Loucy (cell line): ENCODE measurements at regions not wholly inside any gene's neighbourhood (a gene's known extent, or its start where the extent isn't known, plus 50 kb on each side); places are given as distances from the start of the nearest gene placed in this dataset.

Experiments
- H2AFZ ChIP-seq: fragments of 200-600 bp; sonication (generic); 2 replicates; pipeline ENCODE4 v1.6.0; 2016; ENCODE audit warnings: antibody characterized with exemption, mild to moderate bottlenecking, low read length, moderate library complexity
- H3F3A ChIP-seq: fragments of 200-600 bp; 2 replicates; pipeline ENCODE4 v1.6.0; 2016; ENCODE audit warnings: antibody characterized with exemption, low read depth, mild to moderate bottlenecking
- H3K27me3 ChIP-seq: fragments of 200-600 bp; sonication (generic); 2 replicates; pipeline ENCODE4 v1.6.1; 2014; ENCODE audit warnings: low read length, mild to moderate bottlenecking; ENCODE audit not compliant: insufficient read depth, poor library complexity, severe bottlenecking
- H3K36me3 ChIP-seq: fragments of 200-600 bp; sonication (generic); 2 replicates; pipeline ENCODE4 v1.6.1; 2016; ENCODE audit warnings: low read length; ENCODE audit not compliant: insufficient read depth
- H3K4me1 ChIP-seq: fragments of 200-600 bp; sonication (generic); 2 replicates; pipeline ENCODE4 v1.5.1; 2014; ENCODE audit warnings: low read length, mild to moderate bottlenecking; ENCODE audit not compliant: insufficient read depth, poor library complexity, severe bottlenecking
- H3K4me2 ChIP-seq: fragments of 200-600 bp; sonication (generic); 2 replicates; pipeline ENCODE4 v1.6.0; 2014; ENCODE audit warnings: antibody characterized with exemption, low read length, low read depth, mild to moderate bottlenecking; ENCODE audit not compliant: poor library complexity, severe bottlenecking
- H3K4me3 ChIP-seq: fragments of 200-600 bp; sonication (generic); 2 replicates; pipeline ENCODE4 v1.5.1; 2014; ENCODE audit warnings: low read length, mild to moderate bottlenecking, mixed read lengths; ENCODE audit not compliant: poor library complexity, severe bottlenecking
- H3K79me2 ChIP-seq: fragments of 200-600 bp; sonication (generic); 2 replicates; pipeline ENCODE4 v1.6.1; 2014; ENCODE audit warnings: low read length; ENCODE audit not compliant: insufficient read depth
- H3K9ac ChIP-seq: fragments of 200-600 bp; sonication (generic); 2 replicates; pipeline ENCODE4 v1.6.0; 2014; ENCODE audit warnings: mild to moderate bottlenecking, low read depth, low read length, moderate library complexity; ENCODE audit not compliant: poor library complexity, severe bottlenecking
- H3K9me2 ChIP-seq: fragments of 200-600 bp; sonication (generic); replicated peaks from 2 replicates; pipeline ENCODE4 v1.6.1; 2016; ENCODE audit warnings: low read depth, low read length, mixed read lengths
- H3K9me3 ChIP-seq: fragments of 200-600 bp; sonication (generic); 2 replicates; pipeline ENCODE4 v1.6.1; 2014; ENCODE audit warnings: mild to moderate bottlenecking, antibody characterized with exemption, low read length, low read depth; ENCODE audit not compliant: insufficient read depth
- H4K20me1 ChIP-seq: fragments of 200-600 bp; sonication (generic); 2 replicates; pipeline ENCODE4 v1.6.0; 2014; ENCODE audit warnings: antibody characterized with exemption, low read length, mild to moderate bottlenecking; ENCODE audit not compliant: insufficient read depth, poor library complexity, severe bottlenecking
- CTCF ChIP-seq: fragments of 200-600 bp; sonication (generic); conservative IDR thresholded peaks from 2 replicates; pipeline ENCODE4 v1.5.1; 2014; ENCODE audit warnings: mild to moderate bottlenecking, antibody characterized with exemption, low read length
- EZH2phosphoT487 ChIP-seq: fragments of 200-600 bp; IDR thresholded peaks from 2 replicates; pipeline ENCODE4 v1.6.1; 2018; ENCODE audit warnings: antibody characterized with exemption, mild to moderate bottlenecking, moderate library complexity, borderline replicate concordance

GRCh38 chr3:150074277-150074676 lies 103.6 kb upstream of the PFN2 start:
- no peaks in the 10 kb centered on the region for H3K9me3 ChIP-seq
- no peaks in the 10 kb centered on the region for H3F3A ChIP-seq
- H3K4me2 ChIP-seq, result no peak overlapping the region
- peaks cover 4% of the 10 kb centered on the region for H3K4me1 ChIP-seq
- H2AFZ ChIP-seq, result no peak overlapping the region
- H4K20me1 ChIP-seq, result no peaks in the 10 kb centered on the region
- no peak overlapping the region for H3K4me3 ChIP-seq
- no peak for TF ChIP-seq CTCF
- no peak for TF ChIP-seq EZH2phosphoT487
- H3K9me2 ChIP-seq, result no peaks in the 10 kb centered on the region
- no peaks in the 10 kb centered on the region for H3K27me3 ChIP-seq
- H3K9ac ChIP-seq, result no peak overlapping the region
- H3K79me2 ChIP-seq, result no peaks in the 10 kb centered on the region
- no peaks in the 10 kb centered on the region for H3K36me3 ChIP-seq

GRCh38 chr3:150073513-150073912 lies 102.8 kb upstream of the PFN2 start:
- TF ChIP-seq CTCF (no peak), EZH2phosphoT487 (no peak)
- Histone ChIP-seq H3K27me3 (no peaks in the 10 kb centered on the region), H3K4me2 (no peak overlapping the region), H3K9me2 (no peaks in the 10 kb centered on the region), H3K36me3 (no peaks in the 10 kb centered on the region), H3K79me2 (no peaks in the 10 kb centered on the region), H2AFZ (no peak overlapping the region), H3K4me1 (peaks cover 4% of the 10 kb centered on the region), H4K20me1 (no peaks in the 10 kb centered on the region), H3K9me3 (no peaks in the 10 kb centered on the region), H3K4me3 (no peak overlapping the region), H3K9ac (no peak overlapping the region), H3F3A (no peaks in the 10 kb centered on the region)

GRCh38 chr3:150073031-150073430 lies 102.3 kb upstream of the PFN2 start:
- Histone ChIP-seq H3K4me3 (no peak overlapping the region), H3K27me3 (no peaks in the 10 kb centered on the region), H4K20me1 (no peaks in the 10 kb centered on the region), H3K9me3 (no peaks in the 10 kb centered on the region), H3K9ac (no peak overlapping the region), H3F3A (no peaks in the 10 kb centered on the region), H3K79me2 (no peaks in the 10 kb centered on the region), H3K4me1 (peaks cover 4% of the 10 kb centered on the region), H3K9me2 (no peaks in the 10 kb centered on the region), H3K36me3 (no peaks in the 10 kb centered on the region), H2AFZ (no peak overlapping the region), H3K4me2 (no peak overlapping the region)
- TF ChIP-seq EZH2phosphoT487 (no peak), CTCF (no peak)
